Adipocyte (in vitro differentiated cells): ENCODE measurements at regions not wholly inside any gene's neighbourhood (a gene's known extent, or its start where the extent isn't known, plus 50 kb on each side); places are given as distances from the start of the nearest gene placed in this dataset.

Source experiments
- DNase-seq: peaks from one replicate; pipeline ENCODE4 v3.0.0-alpha.2; 2015; ENCODE audit warnings: low read depth
- H3K27me3 ChIP-seq: replicated peaks from 2 replicates; pipeline ENCODE4 v1.7.0; 2013; ENCODE audit warnings: mild to moderate bottlenecking, low read length, moderate library complexity; ENCODE audit not compliant: control insufficient read depth, insufficient read depth
- H3K36me3 ChIP-seq: 2 replicates; pipeline ENCODE4 v1.7.0; 2013; ENCODE audit warnings: low read length, mild to moderate bottlenecking, moderate library complexity; ENCODE audit not compliant: control insufficient read depth, insufficient read depth, severe bottlenecking
- H3K4me1 ChIP-seq: 2 replicates; pipeline ENCODE4 v1.7.0; 2013; ENCODE audit warnings: mild to moderate bottlenecking, low read length, moderate library complexity; ENCODE audit not compliant: control insufficient read depth, insufficient read depth
- H3K4me3 ChIP-seq: 2 replicates; pipeline ENCODE4 v1.7.0; 2013; ENCODE audit warnings: mild to moderate bottlenecking, low read length, moderate library complexity
- H3K9ac ChIP-seq: 2 replicates; pipeline ENCODE4 v1.7.0; 2013; ENCODE audit warnings: mild to moderate bottlenecking, low read length, moderate library complexity
- H3K9me3 ChIP-seq: 2 replicates; pipeline ENCODE4 v1.7.0; 2013; ENCODE audit warnings: mild to moderate bottlenecking, low read length, moderate library complexity; ENCODE audit not compliant: control insufficient read depth

- H3K9me3 ChIP-seq: no peaks in the 10 kb centered on the region
These were observed 88.4 kb upstream of the TMEM132C start for GRCh38 chr12:128178565-128178964.

GRCh38 chr12:128178966-128179365, 88.0 kb upstream of the TMEM132C start:
- H3K9ac ChIP-seq: no peak overlapping the region
- DNase-seq: no peak
- no peaks in the 10 kb centered on the region for H3K36me3 ChIP-seq
- peaks cover 6% of the 10 kb centered on the region for H3K27me3 ChIP-seq
- H3K9me3 ChIP-seq: no peaks in the 10 kb centered on the region
- H3K4me3 ChIP-seq: no peak overlapping the region
- H3K4me1 ChIP-seq: peaks cover 5% of the 10 kb centered on the region

More at GRCh38 chr12:128178565-128178964, 88.4 kb upstream of the TMEM132C start:
- Histone ChIP-seq H3K36me3 (no peaks in the 10 kb centered on the region), H3K4me1 (peaks cover 5% of the 10 kb centered on the region), H3K9ac (no peak overlapping the region), H3K4me3 (no peak overlapping the region), H3K27me3 (peaks cover 6% of the 10 kb centered on the region)
- no peak for DNase-seq

- H3K36me3 ChIP-seq: no peaks in the 10 kb centered on the region
- no peak overlapping the region for H3K9ac ChIP-seq
- H3K27me3 ChIP-seq: peaks cover 13% of the 10 kb centered on the region
- DNase-seq: no peak
- no peaks in the 10 kb centered on the region for H3K9me3 ChIP-seq
- no peak overlapping the region for H3K4me3 ChIP-seq
- peaks cover 5% of the 10 kb centered on the region for H3K4me1 ChIP-seq
These were observed 86.8 kb upstream of the TMEM132C start for GRCh38 chr12:128180166-128180565.

GRCh38 chr12:128190052-128190451, 76.9 kb upstream of the TMEM132C start:
- Histone ChIP-seq H3K36me3 (no peaks in the 10 kb centered on the region), H3K9me3 (no peaks in the 10 kb centered on the region), H3K27me3 (peaks cover 9% of the 10 kb centered on the region), H3K4me1 (peaks cover 2% of the 10 kb centered on the region), H3K4me3 (no peak overlapping the region), H3K9ac (no peak overlapping the region)
- no peak for DNase-seq

- Histone ChIP-seq H3K9ac (no peak overlapping the region), H3K36me3 (no peaks in the 10 kb centered on the region), H3K4me1 (peaks cover 2% of the 10 kb centered on the region), H3K27me3 (peaks cover 9% of the 10 kb centered on the region), H3K4me3 (no peak overlapping the region), H3K9me3 (no peaks in the 10 kb centered on the region)
- DNase-seq: peak; percentile 1
These were observed 76.4 kb upstream of the TMEM132C start for GRCh38 chr12:128190614-128191013.

- Histone ChIP-seq H3K27me3 (peaks cover 9% of the 10 kb centered on the region), H3K4me3 (no peak overlapping the region), H3K36me3 (no peaks in the 10 kb centered on the region), H3K9me3 (no peaks in the 10 kb centered on the region), H3K9ac (no peak overlapping the region), H3K4me1 (peaks cover 2% of the 10 kb centered on the region)
- no peak for DNase-seq
These were observed 75.6 kb upstream of the TMEM132C start for GRCh38 chr12:128191380-128191779.

- Histone ChIP-seq H3K36me3 (no peaks in the 10 kb centered on the region), H3K27me3 (no peaks in the 10 kb centered on the region), H3K4me3 (no peak overlapping the region), H3K4me1 (no peaks in the 10 kb centered on the region), H3K9ac (no peak overlapping the region), H3K9me3 (peaks cover 18% of the 10 kb centered on the region)
- no peak for DNase-seq
These were observed 62.3 kb upstream of the TMEM132C start for GRCh38 chr12:128204711-128205110.

GRCh38 chr12:128205145-128205544, 61.8 kb upstream of the TMEM132C start:
- Histone ChIP-seq H3K9me3 (peaks cover 18% of the 10 kb centered on the region), H3K4me1 (no peaks in the 10 kb centered on the region), H3K4me3 (no peak overlapping the region), H3K27me3 (no peaks in the 10 kb centered on the region), H3K9ac (no peak overlapping the region), H3K36me3 (no peaks in the 10 kb centered on the region)
- DNase-seq: no peak

GRCh38 chr12:128205758-128206157, 61.2 kb upstream of the TMEM132C start:
- no peak for DNase-seq
- Histone ChIP-seq H3K4me3 (no peak overlapping the region), H3K36me3 (no peaks in the 10 kb centered on the region), H3K9me3 (peaks cover 20% of the 10 kb centered on the region), H3K27me3 (no peaks in the 10 kb centered on the region), H3K9ac (no peak overlapping the region), H3K4me1 (no peaks in the 10 kb centered on the region)
